ENCODE measurements at regions not wholly inside any gene's neighbourhood (a gene's known extent, or its start where the extent isn't known, plus 50 kb on each side); places are given as distances from the start of the nearest gene placed in this dataset.
"Not testable (repeated sequence)": the region's sequence is repeated elsewhere in the genome, so short reads cannot be mapped to it uniquely, and the experiment has no call there.

DNA sequence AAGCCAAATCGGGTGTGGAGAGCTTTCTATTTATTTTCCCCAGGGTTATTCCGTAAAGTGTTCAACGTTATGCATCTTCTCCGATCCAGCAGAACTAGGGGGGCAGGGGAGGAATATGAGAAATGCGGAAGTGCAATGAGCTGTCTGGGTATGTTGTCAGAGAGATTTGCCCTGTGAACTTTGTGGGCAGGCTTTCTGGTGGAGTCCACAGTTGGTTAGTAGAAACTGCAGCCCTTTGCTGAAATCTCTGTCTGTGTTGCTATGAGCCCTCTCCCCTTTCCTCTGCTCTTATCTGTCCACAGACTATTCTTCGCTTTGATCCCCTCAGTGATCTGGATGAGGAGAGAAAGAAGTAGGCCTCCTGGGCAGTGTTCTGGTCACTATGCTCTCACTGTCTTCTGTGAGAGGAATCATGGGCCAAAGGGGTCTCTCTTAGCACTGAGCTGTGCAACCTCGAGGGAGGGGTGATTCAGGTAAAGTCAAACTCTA, 158.9 kb upstream of the FUT9 start:
- Histone ChIP-seq H3K9ac (ENCODE audit: low read depth, low read length) (no peak overlapping the region), H3K9me3 (ENCODE audit: control insufficient read depth, insufficient read depth, low read length) (no peaks in the 10 kb centered on the region), H3K36me3 (ENCODE audit: insufficient read depth, low read length) (no peaks in the 10 kb centered on the region), H3K4me1 (ENCODE audit: insufficient read depth, low read length) (no peaks in the 10 kb centered on the region)

DNA sequence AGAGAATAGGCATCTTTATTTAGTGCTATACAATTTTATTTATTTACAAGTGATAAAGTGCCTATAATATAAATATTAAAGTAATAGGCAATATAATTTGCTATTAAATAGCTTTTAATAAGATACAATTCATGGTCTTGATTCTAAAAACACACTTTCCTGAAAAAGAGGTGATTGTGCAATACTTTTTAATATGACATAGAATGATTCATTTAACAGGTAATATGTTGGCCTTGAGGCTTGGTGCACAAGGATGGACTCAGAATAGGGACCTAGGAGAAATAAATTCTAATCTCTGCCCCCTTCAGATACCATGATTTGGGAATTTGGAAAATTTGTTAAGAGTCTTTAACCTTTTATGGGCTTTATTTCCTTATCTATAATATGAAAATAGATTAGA, 149.9 kb upstream of the FUT9 start:
- no peaks in the 10 kb centered on the region for H3K36me3 ChIP-seq (ENCODE audit: insufficient read depth, low read length)
- no peaks in the 10 kb centered on the region for H3K9me3 ChIP-seq (ENCODE audit: control insufficient read depth, insufficient read depth, low read length)
- no peak overlapping the region for H3K9ac ChIP-seq (ENCODE audit: low read depth, low read length)
- H3K4me1 ChIP-seq (ENCODE audit: insufficient read depth, low read length), result no peaks in the 10 kb centered on the region

DNA sequence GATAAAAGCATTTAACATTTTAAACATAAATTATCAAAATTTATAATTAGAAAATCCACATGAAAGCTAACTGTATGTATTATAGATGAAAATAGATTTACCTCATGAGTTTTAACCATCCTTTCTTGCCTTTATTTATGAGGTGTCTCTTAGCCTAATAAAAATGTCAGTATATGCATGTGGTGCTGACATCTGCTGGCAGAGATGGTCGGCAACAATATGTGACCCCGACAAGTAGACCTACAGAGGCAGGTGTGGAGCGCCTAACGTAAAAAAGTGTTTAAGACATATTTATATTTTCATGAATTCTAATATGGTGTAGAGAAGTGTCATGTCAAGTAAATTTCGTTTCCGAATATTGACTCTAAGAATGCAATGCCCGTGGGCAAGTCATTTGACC, 149.0 kb upstream of the FUT9 start:
- no peaks in the 10 kb centered on the region for H3K4me1 ChIP-seq (ENCODE audit: insufficient read depth, low read length)
- no peaks in the 10 kb centered on the region for H3K9me3 ChIP-seq (ENCODE audit: control insufficient read depth, insufficient read depth, low read length)
- no peak overlapping the region for H3K9ac ChIP-seq (ENCODE audit: low read depth, low read length)
- H3K36me3 ChIP-seq (ENCODE audit: insufficient read depth, low read length), result no peaks in the 10 kb centered on the region

DNA sequence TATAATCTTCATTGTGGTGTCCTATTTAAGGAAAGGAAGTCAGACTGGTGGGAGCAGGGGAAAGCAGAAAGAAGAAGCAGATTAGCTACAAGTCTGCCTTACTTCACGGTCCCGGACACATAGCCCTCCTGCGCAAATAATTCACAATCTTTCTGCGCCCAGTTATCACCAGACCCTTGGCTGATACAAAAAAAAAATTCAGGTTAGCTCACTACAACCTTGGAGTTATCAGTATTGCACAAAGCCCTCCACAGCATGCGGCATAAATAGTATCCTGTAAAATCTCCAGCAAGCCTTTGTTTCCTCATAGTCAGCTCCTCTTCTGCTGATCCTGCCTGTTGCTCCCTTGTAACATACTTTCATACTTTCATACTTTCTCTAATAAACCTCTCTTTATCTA, 148.6 kb upstream of the FUT9 start:
- H3K9ac ChIP-seq (ENCODE audit: low read depth, low read length), result no peak overlapping the region
- no peaks in the 10 kb centered on the region for H3K36me3 ChIP-seq (ENCODE audit: insufficient read depth, low read length)

DNA sequence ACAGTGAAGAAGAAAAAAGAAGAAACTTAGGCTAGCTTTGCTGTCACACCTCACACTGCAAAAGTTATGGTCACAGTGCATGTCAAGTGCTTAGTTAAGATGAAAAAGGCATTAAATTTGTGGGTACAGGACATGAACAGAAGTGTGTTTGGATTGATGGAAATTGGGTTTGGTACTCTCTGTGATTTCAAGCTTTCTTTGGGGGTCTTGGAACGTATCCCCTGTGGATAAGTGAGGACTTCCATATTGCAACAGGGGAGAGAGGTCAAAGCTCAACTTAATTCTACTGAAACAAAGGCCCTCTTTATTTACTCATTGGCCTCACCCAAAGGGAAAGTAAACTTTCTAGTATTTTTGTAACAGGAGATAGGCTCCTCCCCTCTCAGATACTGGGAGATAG, 138.3 kb upstream of the FUT9 start:
- no peaks in the 10 kb centered on the region for H3K36me3 ChIP-seq (ENCODE audit: insufficient read depth, low read length)
- peaks cover 4% of the 10 kb centered on the region; the same call in 1 of the 2 replicates for H3K4me1 ChIP-seq (ENCODE audit: insufficient read depth, low read length)
- no peaks in the 10 kb centered on the region for H3K9me3 ChIP-seq (ENCODE audit: control insufficient read depth, insufficient read depth, low read length)
- H3K9ac ChIP-seq (ENCODE audit: low read depth, low read length), result no peak overlapping the region

More for the DNA sequence above, 148.6 kb upstream of the FUT9 start:
- H3K9me3 ChIP-seq (ENCODE audit: control insufficient read depth, insufficient read depth, low read length), result no peaks in the 10 kb centered on the region
- H3K4me1 ChIP-seq (ENCODE audit: insufficient read depth, low read length), result no peaks in the 10 kb centered on the region

DNA sequence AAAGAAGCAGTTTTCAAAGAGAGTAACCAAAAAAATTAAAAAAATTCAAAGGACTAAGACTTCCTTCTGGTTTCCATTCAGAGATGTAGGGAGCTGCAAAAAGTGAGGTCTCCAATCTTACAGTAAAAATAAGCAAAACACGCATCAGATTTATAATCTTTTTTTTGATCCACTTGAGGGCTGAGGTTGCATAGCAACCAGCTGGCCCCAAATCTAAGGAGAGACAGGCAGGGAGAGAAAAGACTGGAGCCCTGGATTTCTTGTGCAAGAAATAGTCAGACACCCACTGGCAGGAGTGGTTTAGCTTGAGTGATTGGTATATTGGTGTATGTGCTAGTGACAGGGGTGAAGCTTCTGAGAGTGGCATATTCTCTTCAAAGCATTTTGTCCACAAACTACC, 135.9 kb upstream of the FUT9 start:
- H3K9me3 ChIP-seq (ENCODE audit: control insufficient read depth, insufficient read depth, low read length), result no peaks in the 10 kb centered on the region
- no peaks in the 10 kb centered on the region for H3K36me3 ChIP-seq (ENCODE audit: insufficient read depth, low read length)
- peaks cover 4% of the 10 kb centered on the region; the same call in 1 of the 2 replicates for H3K4me1 ChIP-seq (ENCODE audit: insufficient read depth, low read length)
- no peak overlapping the region for H3K9ac ChIP-seq (ENCODE audit: low read depth, low read length)

DNA sequence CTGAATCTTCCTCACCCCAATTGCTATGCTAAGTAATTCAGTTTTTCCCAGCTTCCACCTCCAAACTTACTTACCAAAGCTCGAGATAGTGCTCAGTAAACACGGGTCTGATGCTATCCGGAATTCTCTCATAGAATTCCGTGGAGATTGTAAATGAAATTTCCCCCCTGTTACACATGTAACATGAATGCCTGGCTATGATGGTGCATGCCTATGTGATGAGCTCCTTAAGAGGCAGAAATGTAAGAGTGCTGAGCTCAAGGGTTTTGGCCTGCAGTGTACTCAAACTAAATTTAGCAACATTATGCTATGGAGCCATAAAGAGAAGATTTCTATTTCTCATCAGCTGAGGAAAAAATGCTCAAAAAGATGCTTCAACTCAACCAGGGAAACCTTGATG, 133.4 kb upstream of the FUT9 start:
- Histone ChIP-seq H3K9me3 (ENCODE audit: control insufficient read depth, insufficient read depth, low read length) (no peaks in the 10 kb centered on the region), H3K9ac (ENCODE audit: low read depth, low read length) (no peak overlapping the region), H3K4me1 (ENCODE audit: insufficient read depth, low read length) (peaks cover 4% of the 10 kb centered on the region; the same call in 1 of the 2 replicates), H3K36me3 (ENCODE audit: insufficient read depth, low read length) (no peaks in the 10 kb centered on the region)

DNA sequence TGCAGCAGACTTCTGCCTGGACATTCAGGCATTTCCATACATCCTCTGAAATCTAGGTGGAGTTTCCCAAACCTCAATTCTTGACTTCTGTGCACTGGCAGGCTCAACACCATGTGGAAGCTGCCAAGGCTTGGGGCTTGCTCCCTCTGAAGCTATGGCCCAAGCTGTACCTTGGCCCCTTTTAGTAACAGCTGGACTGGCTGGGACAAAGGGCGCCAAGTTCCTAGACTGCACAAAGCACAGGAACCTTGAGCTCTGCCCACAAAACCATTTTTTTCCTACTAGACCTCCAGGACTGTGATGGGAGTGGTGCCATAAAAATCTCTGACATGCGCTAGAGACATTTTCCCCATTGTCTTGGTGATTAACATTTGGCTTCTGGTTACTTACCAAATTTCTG, 127.1 kb upstream of the FUT9 start:
- H3K4me1 ChIP-seq (ENCODE audit: insufficient read depth, low read length); H3K36me3 ChIP-seq (ENCODE audit: insufficient read depth, low read length); H3K9ac ChIP-seq (ENCODE audit: low read depth, low read length); H3K9me3 ChIP-seq (ENCODE audit: control insufficient read depth, insufficient read depth, low read length): not testable (repeated sequence)

DNA sequence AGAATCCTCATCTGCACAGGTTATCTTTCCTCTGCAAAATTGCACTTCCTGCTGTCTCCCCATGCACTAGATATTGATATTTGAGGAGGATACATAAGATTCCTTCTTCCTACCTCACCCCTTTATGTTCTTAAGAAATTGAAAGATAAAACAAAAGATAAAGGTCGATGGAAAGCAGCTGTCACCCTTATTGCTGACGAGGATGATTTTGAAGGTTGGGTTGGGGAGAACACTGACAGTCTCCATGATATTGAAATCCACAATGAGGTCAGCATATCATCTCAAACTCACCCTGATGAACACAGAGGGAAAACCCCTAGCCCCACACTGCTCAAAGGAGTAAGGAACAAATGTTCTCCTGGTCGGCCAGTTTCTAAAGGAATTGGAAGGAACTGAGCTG, 110.6 kb upstream of the FUT9 start:
- Histone ChIP-seq H3K4me1 (ENCODE audit: insufficient read depth, low read length) (no peaks in the 10 kb centered on the region), H3K36me3 (ENCODE audit: insufficient read depth, low read length) (no peaks in the 10 kb centered on the region), H3K9me3 (ENCODE audit: control insufficient read depth, insufficient read depth, low read length) (no peaks in the 10 kb centered on the region), H3K9ac (ENCODE audit: low read depth, low read length) (no peak overlapping the region)

DNA sequence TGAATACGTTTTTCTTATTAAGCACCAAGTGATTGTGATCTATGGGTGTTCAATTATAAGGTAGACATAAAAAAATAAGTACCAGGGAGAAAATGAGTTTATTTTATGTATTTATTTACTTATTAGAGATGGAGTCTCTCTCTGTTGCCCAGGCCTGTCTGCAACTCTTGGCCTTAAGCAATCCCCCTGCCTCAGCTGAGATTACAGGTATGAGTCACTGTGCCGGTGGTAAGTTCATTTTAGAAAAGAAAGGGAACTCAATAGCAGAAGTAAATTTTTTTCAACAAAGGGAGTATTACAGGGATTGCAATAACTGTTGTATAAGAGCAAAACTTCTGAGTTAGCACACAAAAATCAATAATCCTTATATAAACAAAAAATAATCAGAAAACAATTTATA, 98.7 kb upstream of the FUT9 start:
- Histone ChIP-seq H3K36me3 (ENCODE audit: insufficient read depth, low read length) (no peaks in the 10 kb centered on the region), H3K9me3 (ENCODE audit: control insufficient read depth, insufficient read depth, low read length) (no peaks in the 10 kb centered on the region; the same call in 1 of the 2 replicates), H3K9ac (ENCODE audit: low read depth, low read length) (no peak overlapping the region), H3K4me1 (ENCODE audit: insufficient read depth, low read length) (no peaks in the 10 kb centered on the region)

DNA sequence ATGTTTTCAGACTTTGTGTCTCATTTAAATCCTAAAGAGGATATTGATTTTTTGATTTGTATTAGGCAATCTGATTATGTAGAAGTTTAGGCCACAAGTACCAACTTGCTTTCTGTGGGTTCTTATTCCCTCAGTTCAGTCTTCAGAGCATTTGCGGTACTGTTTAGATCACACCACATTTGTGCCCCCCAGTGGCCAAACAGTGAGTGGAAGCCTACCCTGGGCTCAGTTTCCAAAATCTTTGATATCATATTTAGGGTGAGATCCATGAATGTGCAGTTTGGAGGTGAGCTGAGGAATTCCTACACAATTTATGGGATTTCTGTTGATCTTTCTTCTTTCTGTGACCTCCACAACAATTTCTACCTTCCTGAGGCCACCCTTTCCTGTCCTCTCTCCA, 92.3 kb upstream of the FUT9 start:
- no peak overlapping the region for H3K9ac ChIP-seq (ENCODE audit: low read depth, low read length)
- no peaks in the 10 kb centered on the region for H3K36me3 ChIP-seq (ENCODE audit: insufficient read depth, low read length)
- no peaks in the 10 kb centered on the region for H3K9me3 ChIP-seq (ENCODE audit: control insufficient read depth, insufficient read depth, low read length)
- no peaks in the 10 kb centered on the region for H3K4me1 ChIP-seq (ENCODE audit: insufficient read depth, low read length)

DNA sequence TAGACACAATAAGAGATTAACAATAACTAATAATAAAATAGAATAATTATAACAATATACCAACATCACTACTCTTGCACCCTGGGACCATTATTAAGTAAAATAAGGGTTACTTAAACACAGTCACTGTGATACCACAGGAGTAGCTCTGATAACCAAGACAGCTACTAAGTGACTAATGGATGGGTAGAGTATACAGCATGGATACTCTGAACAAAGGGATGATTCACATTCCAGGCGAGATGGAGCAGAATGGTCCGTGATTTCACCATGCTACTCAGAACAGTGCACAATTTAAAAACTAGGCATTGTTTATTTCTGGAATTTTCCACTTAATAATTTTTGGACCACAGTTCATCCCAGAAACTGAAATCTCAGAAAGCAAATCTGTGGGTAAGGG, 80.0 kb upstream of the FUT9 start:
- Histone ChIP-seq H3K9ac (ENCODE audit: low read depth, low read length) (no peak overlapping the region), H3K4me1 (ENCODE audit: insufficient read depth, low read length) (no peaks in the 10 kb centered on the region), H3K36me3 (ENCODE audit: insufficient read depth, low read length) (no peaks in the 10 kb centered on the region), H3K9me3 (ENCODE audit: control insufficient read depth, insufficient read depth, low read length) (no peaks in the 10 kb centered on the region)

DNA sequence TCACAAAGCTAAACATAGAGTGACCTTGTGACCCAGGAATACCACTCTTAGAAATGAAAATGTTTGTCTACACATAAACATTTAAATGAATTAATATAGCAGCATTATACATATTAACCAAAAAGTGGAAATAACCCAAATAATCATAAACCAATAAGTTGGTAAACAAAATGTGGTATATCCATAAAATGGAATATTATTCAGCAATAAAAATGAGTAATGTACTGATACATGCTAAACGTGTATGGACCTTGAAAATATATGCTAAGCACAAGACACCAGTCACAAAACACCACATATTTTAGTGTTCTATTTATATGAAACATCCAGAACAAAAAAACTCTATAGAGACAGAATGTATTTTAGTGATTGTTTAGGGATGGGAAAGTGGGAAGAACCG, 68.9 kb upstream of the FUT9 start:
- Histone ChIP-seq H3K36me3 (ENCODE audit: insufficient read depth, low read length) (no peaks in the 10 kb centered on the region), H3K9ac (ENCODE audit: low read depth, low read length) (no peak overlapping the region), H3K4me1 (ENCODE audit: insufficient read depth, low read length) (no peaks in the 10 kb centered on the region), H3K9me3 (ENCODE audit: control insufficient read depth, insufficient read depth, low read length) (no peaks in the 10 kb centered on the region)

DNA sequence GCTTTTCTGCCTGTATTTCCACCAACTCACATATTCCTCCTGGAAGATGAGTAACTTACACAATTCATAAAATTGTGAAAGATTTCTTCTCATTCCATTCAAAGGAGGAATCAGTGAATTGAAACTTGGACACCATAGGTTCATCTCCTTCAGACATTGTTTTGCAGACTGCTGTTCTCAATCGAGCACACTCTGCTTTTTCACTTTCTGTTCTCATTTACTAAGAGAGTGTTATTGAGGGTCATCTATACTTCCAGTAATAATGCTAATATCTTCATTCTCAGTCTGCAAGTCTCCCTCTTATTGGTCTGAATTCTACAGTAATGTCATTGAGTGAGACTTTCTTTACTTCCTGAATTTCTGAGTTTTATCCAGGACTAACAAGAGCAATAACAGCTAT, 67.5 kb upstream of the FUT9 start:
- H3K9me3 ChIP-seq (ENCODE audit: control insufficient read depth, insufficient read depth, low read length), result no peaks in the 10 kb centered on the region
- H3K36me3 ChIP-seq (ENCODE audit: insufficient read depth, low read length), result no peaks in the 10 kb centered on the region
- no peaks in the 10 kb centered on the region for H3K4me1 ChIP-seq (ENCODE audit: insufficient read depth, low read length)
- no peak overlapping the region for H3K9ac ChIP-seq (ENCODE audit: low read depth, low read length)

DNA sequence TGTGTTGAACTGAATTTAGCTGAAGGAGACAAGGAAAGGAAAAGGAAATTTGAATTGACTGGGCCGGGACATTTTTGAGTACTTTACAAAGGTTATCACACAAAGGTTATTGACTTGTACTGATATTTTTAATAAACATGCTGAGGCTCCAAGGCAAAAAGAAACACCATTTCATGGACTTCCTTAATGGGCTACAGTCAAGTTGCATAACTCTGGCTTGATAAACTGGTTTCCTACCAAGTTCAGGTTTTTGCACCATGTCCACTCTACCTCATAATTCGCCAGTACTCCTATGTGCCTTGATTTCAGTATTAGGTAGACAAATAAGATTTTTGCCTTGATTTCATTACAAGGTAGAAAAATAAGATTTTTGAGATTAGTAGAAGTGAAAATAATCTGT, 65.8 kb upstream of the FUT9 start:
- no peak overlapping the region for H3K9ac ChIP-seq (ENCODE audit: low read depth, low read length)
- no peaks in the 10 kb centered on the region for H3K36me3 ChIP-seq (ENCODE audit: insufficient read depth, low read length)
- no peaks in the 10 kb centered on the region for H3K4me1 ChIP-seq (ENCODE audit: insufficient read depth, low read length)
- no peaks in the 10 kb centered on the region for H3K9me3 ChIP-seq (ENCODE audit: control insufficient read depth, insufficient read depth, low read length)

DNA sequence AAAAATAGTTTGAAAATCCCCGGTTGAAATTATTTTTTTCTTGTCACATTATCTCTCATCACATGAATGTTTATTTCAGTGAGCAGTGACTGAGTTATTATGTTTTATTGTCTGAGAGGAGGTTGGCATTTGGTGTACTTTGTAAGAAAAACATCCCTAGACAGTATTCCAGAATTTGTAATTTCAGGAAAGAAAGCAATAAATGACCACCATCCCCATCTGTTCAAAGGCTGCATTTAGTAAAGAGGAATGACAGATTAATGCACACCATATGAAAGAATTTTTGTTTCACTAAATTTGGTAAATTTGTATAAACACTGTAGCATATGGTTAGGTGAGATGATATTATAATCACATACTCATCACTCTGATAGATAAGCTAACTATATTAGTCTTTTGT, 57.1 kb upstream of the FUT9 start:
- Histone ChIP-seq H3K36me3 (ENCODE audit: insufficient read depth, low read length) (no peaks in the 10 kb centered on the region), H3K9me3 (ENCODE audit: control insufficient read depth, insufficient read depth, low read length) (no peaks in the 10 kb centered on the region), H3K4me1 (ENCODE audit: insufficient read depth, low read length) (no peaks in the 10 kb centered on the region), H3K9ac (ENCODE audit: low read depth, low read length) (no peak overlapping the region)

All from ES-I3 (cell line).